ENCODE measurements at regions not wholly inside any gene's neighbourhood (a gene's known extent, or its start where the extent isn't known, plus 50 kb on each side); places are given as distances from the start of the nearest gene placed in this dataset.

DNA sequence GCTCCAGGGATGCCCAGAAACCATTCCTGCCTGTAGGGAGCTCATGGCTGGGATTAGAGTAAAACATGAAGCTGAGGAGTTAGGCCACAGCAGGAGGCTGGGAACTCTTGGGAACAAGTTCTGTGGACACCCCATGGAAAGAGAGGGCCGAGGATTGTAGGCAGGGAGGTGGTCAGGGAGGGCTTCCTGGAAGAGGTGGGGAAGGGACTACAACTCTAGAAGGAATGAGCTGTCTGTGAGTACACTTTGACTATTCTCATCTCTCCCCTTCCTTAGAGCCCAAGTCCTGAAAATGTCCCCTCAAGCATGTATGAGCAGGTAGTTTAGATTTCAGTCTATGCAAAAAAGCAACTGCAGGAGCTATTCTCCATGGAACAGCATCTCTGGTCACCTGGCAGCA is 139.9 kb upstream of the GLI2 start:
- Mint-ChIP-seq H3K4me1 (peaks cover 33% of the 10 kb centered on the region), H3K36me3 (ENCODE audit: low read depth) (no peaks in the 10 kb centered on the region), H3K27ac (no peak overlapping the region), H3K9me3 (peaks cover 4% of the 10 kb centered on the region; the same call in 1 of the 3 replicates), H3K27me3 (ENCODE audit: insufficient read depth, low read depth, poor library complexity) (peaks cover 20% of the 10 kb centered on the region), H3K4me3 (no peak overlapping the region)
- H4K20me1 ChIP-seq (replicated peaks; ENCODE audit: insufficient read depth) = no peaks in the 10 kb centered on the region
- 0 out of 2 replicates have a peak, but pooled peaks cover 7% of the 10 kb centered on the region for H3K27me3 ChIP-seq (ENCODE audit: insufficient read depth)
- H3K36me3 ChIP-seq (ENCODE audit: insufficient read depth) = no peaks in the 10 kb centered on the region
- H3K27ac ChIP-seq (ENCODE audit: low read depth) = no peak overlapping the region
- no peak overlapping the region for H3K4me2 ChIP-seq
- TF ChIP-seq REST (IDR thresholded peaks at IDR 0.05; ENCODE audit: unreplicated experiment) = no peak
- no peak for TF ChIP-seq ZNF331 (CRISPR knock-in tag; IDR thresholded peaks at IDR 0.05; ENCODE audit: low read depth)
- TF ChIP-seq JUNB (IDR thresholded peaks at IDR 0.05; ENCODE audit: unreplicated experiment) = no peak
- TF ChIP-seq EZH2 (IDR thresholded peaks at IDR 0.05; ENCODE audit: low read depth, unreplicated experiment) = no peak
- no peak for TF ChIP-seq POLR2AphosphoS5 (IDR thresholded peaks at IDR 0.05; ENCODE audit: low read depth)
- TF ChIP-seq EZH2phosphoT487 (IDR thresholded peaks at IDR 0.05; ENCODE audit: unreplicated experiment) = no peak
- TF ChIP-seq ZNF462 (CRISPR knock-in tag; IDR thresholded peaks at IDR 0.05) = no peak
- TF ChIP-seq STAT1 (IDR thresholded peaks at IDR 0.05; ENCODE audit: unreplicated experiment) = no peak
- no peak for TF ChIP-seq ETS1 (IDR thresholded peaks at IDR 0.05)
- no peak for TF ChIP-seq NANOG (IDR thresholded peaks at IDR 0.05; ENCODE audit: borderline replicate concordance)
- no peak for TF ChIP-seq CREB1 (CRISPR knock-in tag; IDR thresholded peaks at IDR 0.05; ENCODE audit: low read depth)
- TF ChIP-seq, protein P1, sequence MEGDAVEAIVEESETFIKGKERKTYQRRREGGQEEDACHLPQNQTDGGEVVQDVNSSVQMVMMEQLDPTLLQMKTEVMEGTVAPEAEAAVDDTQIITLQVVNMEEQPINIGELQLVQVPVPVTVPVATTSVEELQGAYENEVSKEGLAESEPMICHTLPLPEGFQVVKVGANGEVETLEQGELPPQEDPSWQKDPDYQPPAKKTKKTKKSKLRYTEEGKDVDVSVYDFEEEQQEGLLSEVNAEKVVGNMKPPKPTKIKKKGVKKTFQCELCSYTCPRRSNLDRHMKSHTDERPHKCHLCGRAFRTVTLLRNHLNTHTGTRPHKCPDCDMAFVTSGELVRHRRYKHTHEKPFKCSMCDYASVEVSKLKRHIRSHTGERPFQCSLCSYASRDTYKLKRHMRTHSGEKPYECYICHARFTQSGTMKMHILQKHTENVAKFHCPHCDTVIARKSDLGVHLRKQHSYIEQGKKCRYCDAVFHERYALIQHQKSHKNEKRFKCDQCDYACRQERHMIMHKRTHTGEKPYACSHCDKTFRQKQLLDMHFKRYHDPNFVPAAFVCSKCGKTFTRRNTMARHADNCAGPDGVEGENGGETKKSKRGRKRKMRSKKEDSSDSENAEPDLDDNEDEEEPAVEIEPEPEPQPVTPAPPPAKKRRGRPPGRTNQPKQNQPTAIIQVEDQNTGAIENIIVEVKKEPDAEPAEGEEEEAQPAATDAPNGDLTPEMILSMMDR (conservative IDR thresholded peaks at IDR 0.05; ENCODE audit: low read depth in 2 of 2) = no peak
- TF ChIP-seq ZNF114 (CRISPR knock-in tag; IDR thresholded peaks at IDR 0.05) = no peak
- peaks cover 11% of the 10 kb centered on the region for H3K4me1 ChIP-seq (ENCODE audit: insufficient read depth)
- ATAC-seq = no peak
- H3K4me3 ChIP-seq = no peak overlapping the region
- H3K79me2 ChIP-seq (replicated peaks; ENCODE audit: insufficient read depth) = no peaks in the 10 kb centered on the region
- H2AFZ ChIP-seq = no peak overlapping the region
- H3K9me2 ChIP-seq (ENCODE audit: insufficient read depth) = no peaks in the 10 kb centered on the region
- no peak for DNase-seq (ENCODE audit: low spot score)
- H3F3A ChIP-seq (replicated peaks; ENCODE audit: low read depth) = no peaks in the 10 kb centered on the region
